GM13976 (cell line): ENCODE measurements at regions not wholly inside any gene's neighbourhood (a gene's known extent, or its start where the extent isn't known, plus 50 kb on each side); places are given as distances from the start of the nearest gene placed in this dataset.

Source experiments
- DNase-seq: peaks from one replicate; pipeline ENCODE4 v3.0.0; 2012; ENCODE audit warnings: low spot score
- in situ Hi-C: fragments of 300-500 bp; cut with MboI; formaldehyde crosslinking; loops from one replicate; pipeline ENCODE4 v1.12.0; 2022; ENCODE audit warnings: low sequenced_read_pairs, mixed read lengths, inconsistent platforms; ENCODE audit not compliant: unreplicated experiment
- TF ChIP-seq, protein P1 (sequence below): IDR thresholded peaks from 2 replicates; pipeline ENCODE4 v1.5.1; 2012; ENCODE audit warnings: borderline replicate concordance, mild to moderate bottlenecking; ENCODE audit not compliant: insufficient read depth; ENCODE audit errors: extremely low read depth, missing control alignments, control extremely low read depth

DNA sequence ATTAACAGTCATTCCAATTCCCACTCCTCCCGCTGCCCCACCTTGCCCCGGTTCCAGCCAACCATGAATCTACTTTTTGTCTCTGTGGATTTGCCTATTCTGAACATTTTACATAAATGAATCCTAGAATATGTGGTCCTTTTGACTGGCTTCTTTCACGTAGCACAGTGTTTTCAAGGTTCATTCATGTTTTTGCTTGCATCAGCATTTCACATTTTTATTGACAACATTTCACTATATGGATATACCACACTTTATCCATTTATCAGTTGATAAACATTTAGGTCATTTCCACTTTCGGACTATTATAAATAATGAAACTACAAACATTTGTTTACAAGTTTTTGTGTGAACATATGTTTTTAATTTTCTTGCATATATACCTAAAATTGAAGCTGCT, 182.0 kb downstream of the ZNF248 start:
- TF ChIP-seq, protein P1, sequence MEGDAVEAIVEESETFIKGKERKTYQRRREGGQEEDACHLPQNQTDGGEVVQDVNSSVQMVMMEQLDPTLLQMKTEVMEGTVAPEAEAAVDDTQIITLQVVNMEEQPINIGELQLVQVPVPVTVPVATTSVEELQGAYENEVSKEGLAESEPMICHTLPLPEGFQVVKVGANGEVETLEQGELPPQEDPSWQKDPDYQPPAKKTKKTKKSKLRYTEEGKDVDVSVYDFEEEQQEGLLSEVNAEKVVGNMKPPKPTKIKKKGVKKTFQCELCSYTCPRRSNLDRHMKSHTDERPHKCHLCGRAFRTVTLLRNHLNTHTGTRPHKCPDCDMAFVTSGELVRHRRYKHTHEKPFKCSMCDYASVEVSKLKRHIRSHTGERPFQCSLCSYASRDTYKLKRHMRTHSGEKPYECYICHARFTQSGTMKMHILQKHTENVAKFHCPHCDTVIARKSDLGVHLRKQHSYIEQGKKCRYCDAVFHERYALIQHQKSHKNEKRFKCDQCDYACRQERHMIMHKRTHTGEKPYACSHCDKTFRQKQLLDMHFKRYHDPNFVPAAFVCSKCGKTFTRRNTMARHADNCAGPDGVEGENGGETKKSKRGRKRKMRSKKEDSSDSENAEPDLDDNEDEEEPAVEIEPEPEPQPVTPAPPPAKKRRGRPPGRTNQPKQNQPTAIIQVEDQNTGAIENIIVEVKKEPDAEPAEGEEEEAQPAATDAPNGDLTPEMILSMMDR = no peak
- in situ Hi-C loops = no loop called here
- DNase-seq = no peak

GRCh38 chr10:37671802-37672201, 185.6 kb downstream of the ZNF248 start:
- TF ChIP-seq, protein P1 = no peak
- in situ Hi-C loops = no loop called here
- DNase-seq = no peak

GRCh38 chr10:37667736-37668135, 189.7 kb downstream of the ZNF248 start:
- no peak for DNase-seq
- TF ChIP-seq, protein P1 = no peak
- in situ Hi-C loops = no loop called here

- DNase-seq = no peak
- in situ Hi-C loops = no loop called here
- TF ChIP-seq, protein P1 = no peak
Measured at GRCh38 chr10:37654466-37654865, 202.9 kb downstream of the ZNF248 start.

GRCh38 chr10:37643187-37643586, 214.2 kb downstream of the ZNF248 start:
- in situ Hi-C loops = no loop called here
- DNase-seq = no peak
- TF ChIP-seq, protein P1 = no peak

DNA sequence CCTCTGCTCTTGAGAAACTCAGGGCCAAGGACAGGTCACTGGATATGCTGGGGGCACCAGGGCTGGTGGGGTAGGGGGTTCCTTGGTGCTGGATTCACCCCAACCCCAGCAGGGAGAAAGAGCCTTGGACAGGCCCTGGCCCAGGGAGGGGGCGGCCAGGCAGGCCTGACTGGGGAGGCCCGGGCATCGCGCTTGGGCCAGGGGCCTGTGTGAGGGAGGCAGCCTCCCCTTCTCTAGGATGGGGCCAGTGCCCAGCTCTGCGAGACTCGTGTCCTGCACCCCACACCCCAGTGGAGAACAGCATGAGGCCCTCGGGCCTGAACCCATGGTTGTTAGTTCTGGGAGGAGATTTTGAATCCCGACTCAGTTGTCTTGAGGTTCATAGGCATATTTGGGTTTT, 217.1 kb downstream of the ZNF248 start:
- in situ Hi-C loops = no loop called here
- TF ChIP-seq, protein P1 = no peak
- DNase-seq = no peak

DNA sequence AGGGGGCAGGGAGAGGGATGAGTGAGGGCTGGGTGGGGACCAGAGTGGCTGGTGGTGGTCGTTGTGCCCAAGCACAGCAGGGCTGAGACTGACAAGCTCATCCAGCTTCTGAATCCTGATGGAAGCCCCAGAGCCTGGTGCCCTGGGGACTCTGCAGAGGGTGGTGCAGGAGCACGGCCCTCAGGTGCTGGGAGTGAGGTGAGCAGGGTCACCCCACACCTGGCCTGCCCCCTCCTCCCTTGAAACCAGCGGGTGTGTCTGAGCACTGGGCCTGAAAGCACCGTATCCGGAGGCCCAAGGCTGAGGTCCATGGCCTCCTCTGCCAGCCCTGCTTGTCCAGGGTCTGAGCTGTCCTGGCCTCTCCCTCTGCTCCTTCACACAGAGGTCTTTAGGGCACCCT, 218.2 kb downstream of the ZNF248 start:
- in situ Hi-C loops = no loop called here
- no peak for DNase-seq
- TF ChIP-seq, protein P1 = no peak
